GM03348 (cell line): ENCODE measurements at regions not wholly inside any gene's neighbourhood (a gene's known extent, or its start where the extent isn't known, plus 50 kb on each side); places are given as distances from the start of the nearest gene placed in this dataset.
"Not testable (repeated sequence)": the region's sequence is repeated elsewhere in the genome, so short reads cannot be mapped to it uniquely, and the experiment has no call there.

Experiments used
- DNase-seq: peaks from one replicate; pipeline ENCODE4 v3.0.0; 2012; ENCODE audit warnings: low spot score

DNA sequence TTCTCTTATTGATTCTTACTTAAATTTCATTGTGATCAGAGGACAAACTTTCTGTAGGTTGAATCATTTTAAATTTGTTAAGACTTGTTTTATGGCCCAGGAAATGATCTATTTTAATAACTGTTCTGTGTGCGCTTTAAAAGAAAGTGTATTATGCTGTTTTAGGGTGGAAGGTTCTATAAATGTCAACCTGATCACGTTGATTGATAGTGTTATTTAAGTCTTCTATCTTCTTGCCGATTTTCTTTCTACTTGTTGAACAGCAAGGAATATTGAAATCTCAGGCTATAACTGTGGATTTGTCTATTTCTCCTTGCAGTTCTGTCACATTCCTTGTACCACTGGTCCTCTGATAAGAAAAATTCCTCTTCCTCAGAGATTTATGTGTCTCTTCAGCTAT, 112.7 kb downstream of the TANC2 start:
- no peak for DNase-seq

DNA sequence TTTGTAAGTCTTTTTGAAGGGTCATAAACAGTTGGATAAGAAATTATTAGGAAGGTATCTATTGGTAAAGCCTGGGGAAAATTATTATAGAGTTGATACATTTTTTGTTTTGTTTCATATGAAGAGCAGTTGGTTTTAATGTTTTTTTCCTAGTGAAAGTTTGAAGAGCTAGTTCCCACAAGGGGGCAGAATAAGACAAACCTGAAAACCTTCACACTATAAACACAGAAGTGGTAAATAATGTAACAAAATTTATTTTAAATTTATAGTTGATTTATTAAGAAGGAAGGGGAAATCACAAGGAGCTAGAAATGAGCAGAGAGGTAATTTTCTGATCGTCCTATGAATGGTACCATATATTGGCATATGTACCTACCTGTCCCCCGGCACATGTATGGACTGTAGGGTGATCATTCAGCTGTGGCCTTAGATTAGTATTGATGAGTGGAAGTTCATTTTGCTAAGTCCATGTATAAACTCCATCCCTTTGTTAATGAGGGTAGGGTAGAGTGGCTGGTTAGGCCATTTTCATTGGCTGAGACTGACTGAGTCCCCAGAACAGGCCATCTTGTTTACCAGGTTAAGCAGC, 116.3 kb downstream of the TANC2 start:
- DNase-seq: peak; percentile 40

- peak; percentile 16 for DNase-seq
Measured at GRCh38 chr17:63082952-63083351, 116.9 kb downstream of the TANC2 start.

- DNase-seq: no peak
Measured at GRCh38 chr17:63086483-63087185, 120.6 kb downstream of the TANC2 start.

- not testable (repeated sequence) for DNase-seq
Measured at GRCh38 chr17:63090358-63091114, 124.5 kb downstream of the TANC2 start.

DNA sequence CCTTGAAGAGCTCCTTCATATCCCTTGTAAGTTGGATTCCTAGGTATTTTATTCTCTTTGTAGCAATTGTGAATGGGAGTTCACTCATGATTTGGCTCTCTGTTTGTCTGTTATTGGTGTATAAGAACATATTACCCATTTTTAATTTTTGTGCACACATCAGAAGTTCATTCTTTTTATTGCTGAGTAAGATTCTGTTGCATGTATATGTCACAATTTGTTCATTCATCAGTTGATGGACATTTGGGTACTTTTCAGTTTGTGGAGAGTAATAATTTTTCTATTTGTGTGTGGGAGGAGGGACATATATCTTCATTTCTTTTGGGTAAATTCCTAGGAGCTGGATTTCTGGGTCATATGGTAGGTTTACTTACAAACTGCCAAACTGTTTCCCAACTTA, 125.9 kb downstream of the TANC2 start:
- DNase-seq: not testable (repeated sequence)

DNA sequence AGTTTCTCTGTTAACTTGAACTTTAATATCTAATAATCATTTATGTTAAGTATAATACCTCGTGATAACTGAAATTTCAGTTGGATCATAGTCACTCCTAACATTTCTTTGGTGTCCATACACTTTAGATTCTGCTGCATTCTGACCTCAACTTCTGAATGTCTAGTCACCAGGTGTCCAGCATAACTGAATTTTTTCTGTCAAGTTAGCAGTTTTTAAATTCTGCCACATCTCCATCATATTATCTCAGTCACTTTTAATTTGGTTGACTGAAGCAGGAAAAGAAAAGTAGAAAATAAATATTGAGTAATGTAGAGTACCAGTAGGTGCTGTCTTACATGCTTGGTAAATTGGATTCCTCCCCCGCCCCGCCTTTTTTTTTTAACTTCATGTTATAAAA, 128.6 kb downstream of the TANC2 start:
- no peak for DNase-seq

DNA sequence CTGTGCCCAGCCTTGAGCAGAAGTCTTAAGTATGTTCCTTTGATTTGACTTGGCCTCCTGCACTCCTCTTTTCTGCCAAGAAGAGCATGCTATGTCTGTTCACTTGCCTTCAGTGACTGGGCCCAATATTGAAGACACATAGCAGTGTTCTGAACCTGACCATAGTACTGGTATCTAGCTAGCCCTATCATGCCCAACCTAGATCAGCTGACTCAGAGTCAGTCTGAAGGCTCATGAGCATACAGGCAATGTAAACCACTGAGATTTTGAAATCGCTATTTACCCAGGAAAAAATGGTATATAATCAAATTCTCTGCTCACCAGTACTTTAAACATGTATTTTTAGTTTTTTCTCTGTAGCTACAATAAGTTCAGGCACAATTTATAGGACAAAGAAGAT, 129.4 kb downstream of the TANC2 start:
- DNase-seq: no peak

DNA sequence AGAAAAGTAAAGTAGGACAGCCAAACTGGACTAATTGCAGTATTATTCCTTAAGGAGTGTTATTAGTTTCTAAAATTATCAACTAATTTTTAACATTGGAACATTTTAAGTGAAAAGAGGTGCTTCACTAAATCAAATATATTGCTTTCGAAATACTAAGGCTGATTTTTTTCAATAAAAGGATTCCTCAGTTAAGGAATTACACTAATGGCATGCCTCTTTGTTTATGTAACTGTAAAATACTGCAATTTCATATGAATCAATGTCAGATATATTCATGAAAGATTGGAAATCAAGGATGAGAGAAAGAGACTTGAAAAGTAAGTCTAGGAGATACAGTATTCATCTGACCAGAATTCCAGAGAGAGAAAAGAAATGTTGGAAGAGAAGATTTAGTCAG, 129.8 kb downstream of the TANC2 start:
- no peak for DNase-seq

DNA sequence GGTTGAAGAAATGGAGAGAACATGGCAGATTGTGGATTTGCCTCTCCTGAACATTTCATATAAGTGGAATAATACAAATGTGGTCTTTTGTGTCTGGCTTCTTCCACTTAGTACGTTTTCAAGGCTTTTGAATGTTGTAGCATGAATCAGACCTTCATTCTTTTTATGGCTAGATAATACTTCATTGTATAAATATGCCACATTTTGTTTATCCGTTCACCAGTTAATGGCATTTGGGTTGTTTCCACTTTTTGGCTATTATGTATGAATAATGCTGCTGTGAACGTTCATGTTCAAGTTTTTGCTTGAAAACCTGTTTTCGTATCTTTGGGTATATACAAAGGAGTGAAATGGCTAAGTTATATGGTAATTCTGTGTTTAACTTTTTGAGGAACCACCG, 130.4 kb downstream of the TANC2 start:
- peak; percentile 7 for DNase-seq

- no peak for DNase-seq
Measured at GRCh38 chr17:63099425-63099824, 133.4 kb downstream of the TANC2 start.

- DNase-seq: no peak
Measured at GRCh38 chr17:63102034-63102433, 136.0 kb downstream of the TANC2 start.

- DNase-seq: no peak
Measured at GRCh38 chr17:63106050-63106449, 140.0 kb downstream of the TANC2 start.

DNA sequence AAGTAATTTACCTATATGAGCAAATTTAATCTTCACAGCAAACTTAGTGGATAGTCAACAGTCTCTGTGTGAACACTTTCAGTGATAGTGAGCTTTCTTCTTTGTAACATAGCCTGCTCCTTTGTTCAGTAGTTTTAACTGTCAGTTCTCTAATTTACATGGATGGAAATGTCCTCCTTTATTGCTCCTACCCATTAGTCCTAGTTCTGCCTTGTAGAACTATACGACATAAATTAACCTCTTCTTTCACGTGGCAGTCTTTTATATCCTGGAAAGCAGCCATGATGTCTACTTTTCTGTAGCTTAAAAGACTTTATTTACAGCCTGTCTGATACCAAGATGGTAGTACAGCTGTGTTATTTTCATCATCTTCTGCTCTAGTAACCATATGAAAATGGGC, 143.6 kb downstream of the TANC2 start:
- no peak for DNase-seq

GRCh38 chr17:63113167-63113566, 147.1 kb downstream of the TANC2 start:
- no peak for DNase-seq

GRCh38 chr17:63116228-63116627, 150.2 kb downstream of the TANC2 start:
- no peak for DNase-seq

DNA sequence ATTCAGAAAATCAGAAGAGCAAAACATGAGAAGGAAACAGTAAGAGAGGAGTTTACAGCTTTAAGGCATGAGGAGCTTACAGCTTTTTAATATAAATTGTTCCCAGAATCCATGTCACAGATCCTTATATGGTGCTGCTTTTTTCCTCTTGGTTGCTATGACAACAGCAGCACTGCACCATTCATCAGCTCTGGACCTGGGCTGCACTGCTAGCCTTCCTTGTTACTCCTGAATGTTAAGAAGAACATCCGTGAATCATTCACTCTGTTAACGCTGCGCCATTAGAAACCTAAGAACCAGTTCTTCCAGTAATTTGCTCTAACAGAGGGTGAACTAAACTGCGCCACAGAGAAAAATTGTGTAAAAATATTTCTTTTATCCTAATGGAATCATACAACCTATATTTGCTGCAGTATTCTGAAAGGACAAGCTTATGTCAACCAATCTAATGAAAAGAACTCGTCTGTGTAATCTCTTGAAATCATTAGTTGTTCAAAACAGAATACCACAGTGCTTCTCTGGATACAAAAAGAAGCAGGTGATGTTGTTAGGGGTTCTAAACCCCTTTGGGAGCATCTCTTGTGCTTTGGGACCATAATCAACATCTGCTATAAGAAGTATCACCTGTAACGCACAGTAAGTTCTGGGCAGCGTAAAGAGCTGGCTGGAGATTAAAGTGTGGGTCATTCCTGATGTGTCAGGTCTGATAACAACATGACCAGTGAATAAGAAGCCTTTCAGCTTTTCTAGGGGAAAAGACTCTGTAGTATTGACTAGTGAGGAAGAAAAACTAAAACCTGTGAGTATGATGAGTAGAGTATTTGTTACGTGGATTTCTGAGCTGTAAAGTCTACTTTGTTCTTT, 151.2 kb downstream of the TANC2 start:
- no peak for DNase-seq

DNA sequence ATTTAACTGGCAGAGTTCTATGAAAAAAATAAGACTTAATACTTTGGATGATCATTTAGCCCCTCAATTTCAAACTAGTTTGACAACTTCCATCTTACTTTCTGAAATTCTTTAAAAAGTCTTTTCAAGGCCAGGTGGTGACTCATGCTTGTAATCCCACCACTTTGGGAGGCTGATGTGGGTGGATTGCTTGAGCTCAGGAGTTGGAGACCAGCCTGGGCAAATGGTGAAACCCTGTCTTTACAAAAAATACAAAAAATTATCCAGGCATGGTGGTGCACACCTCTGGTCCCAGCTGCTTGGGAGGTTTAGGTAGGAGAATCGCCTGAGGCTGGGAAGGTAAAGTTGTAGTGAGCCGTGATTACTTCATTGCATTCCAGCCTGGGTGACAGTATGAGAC, 154.4 kb downstream of the TANC2 start:
- DNase-seq: no peak

DNA sequence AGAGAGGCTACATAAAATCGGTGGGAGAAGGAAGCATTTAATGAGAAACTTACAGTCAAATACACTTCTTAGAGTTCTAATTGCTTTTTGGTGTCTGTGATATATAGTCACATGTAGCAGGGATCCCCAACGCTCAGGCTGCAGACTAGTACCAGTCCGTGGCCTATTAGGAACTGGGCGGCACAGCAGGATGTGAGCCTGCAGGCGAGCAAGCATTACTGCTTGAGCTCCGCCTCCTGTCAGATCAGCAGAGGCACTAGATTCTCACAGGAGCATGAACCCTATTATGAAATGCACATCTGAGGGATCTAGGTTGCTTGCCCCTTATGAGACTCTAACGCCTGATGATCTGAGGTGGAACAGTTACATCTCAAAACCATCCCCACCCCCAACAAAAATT, 158.5 kb downstream of the TANC2 start:
- DNase-seq: no peak

- no peak for DNase-seq
Measured at GRCh38 chr17:63124958-63125357, 158.9 kb downstream of the TANC2 start.

- no peak for DNase-seq
Measured at GRCh38 chr17:63125987-63126386, 160.0 kb downstream of the TANC2 start.

GRCh38 chr17:63126607-63127006, 160.6 kb downstream of the TANC2 start:
- DNase-seq: no peak
